ENCODE measurements at regions not wholly inside any gene's neighbourhood (a gene's known extent, or its start where the extent isn't known, plus 50 kb on each side); places are given as distances from the start of the nearest gene placed in this dataset.

DNA sequence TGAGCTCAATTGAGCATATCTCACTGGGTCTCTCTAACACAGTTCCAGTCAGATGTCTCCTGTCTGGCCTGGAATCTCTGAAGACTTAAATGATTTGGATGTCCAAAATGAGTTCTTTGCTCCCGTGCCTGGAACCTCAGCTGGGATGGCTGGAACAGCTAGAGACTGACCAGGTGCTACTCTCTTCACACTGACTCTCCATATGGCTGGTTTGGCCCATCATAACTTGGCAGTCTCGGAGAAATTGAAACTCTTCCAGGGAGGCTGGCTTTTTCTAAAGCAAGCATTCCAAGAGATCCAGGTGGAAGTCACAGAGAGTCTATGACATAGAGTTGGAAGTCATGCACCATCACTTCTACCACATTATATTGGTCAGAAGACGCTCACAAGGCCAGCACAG is 129.6 kb upstream of the NOL4 start:
- no peaks in the 10 kb centered on the region for H3K27me3 ChIP-seq (ENCODE audit: control insufficient read depth, insufficient read depth, low read length)
- no peak overlapping the region for H3K9ac ChIP-seq (ENCODE audit: low read depth, low read length)
- no peaks in the 10 kb centered on the region for H3K36me3 ChIP-seq (ENCODE audit: control insufficient read depth, insufficient read depth, low read length)
- no peak overlapping the region for H3K4me3 ChIP-seq (ENCODE audit: low read depth, low read length)
- no peaks in the 10 kb centered on the region for H3K4me1 ChIP-seq (ENCODE audit: control insufficient read depth, insufficient read depth, low read length)
- no peaks in the 10 kb centered on the region for H3K9me3 ChIP-seq (ENCODE audit: control insufficient read depth, insufficient read depth, low read length)

DNA sequence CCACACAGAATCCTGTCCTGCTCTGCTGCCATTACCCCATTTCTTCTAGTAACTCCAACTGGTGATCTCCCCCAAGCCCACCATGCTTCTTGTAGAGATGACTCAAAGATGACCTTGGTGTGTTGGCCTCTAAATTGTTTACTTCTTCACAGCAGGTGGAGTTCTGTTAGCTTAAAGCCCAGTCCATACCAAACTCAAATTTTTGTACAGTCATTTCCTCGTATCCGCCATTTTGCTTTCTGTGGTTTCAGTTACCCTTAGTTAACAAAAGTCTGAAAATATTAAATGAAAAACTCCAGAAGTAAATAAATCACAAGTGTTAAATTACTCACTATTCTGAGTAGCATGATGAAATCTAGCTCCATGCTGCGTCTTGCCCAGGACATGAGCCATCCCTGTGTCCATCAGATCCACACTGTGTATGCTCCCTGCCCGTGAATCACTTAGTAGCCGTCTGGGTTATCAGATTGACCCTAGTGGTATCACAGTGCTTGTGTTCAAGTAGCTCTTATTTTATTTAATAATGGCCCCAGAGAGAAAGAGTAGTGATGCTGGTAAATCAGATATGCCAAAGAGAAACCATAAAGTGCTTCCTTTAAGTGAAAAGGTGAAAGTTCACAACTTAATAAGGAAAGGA is 133.3 kb upstream of the NOL4 start:
- Histone ChIP-seq H3K4me1 (ENCODE audit: control insufficient read depth, insufficient read depth, low read length) (no peaks in the 10 kb centered on the region), H3K9ac (ENCODE audit: low read depth, low read length) (no peak overlapping the region), H3K27me3 (ENCODE audit: control insufficient read depth, insufficient read depth, low read length) (no peaks in the 10 kb centered on the region), H3K36me3 (ENCODE audit: control insufficient read depth, insufficient read depth, low read length) (no peaks in the 10 kb centered on the region), H3K4me3 (ENCODE audit: low read depth, low read length) (no peak overlapping the region), H3K9me3 (ENCODE audit: control insufficient read depth, insufficient read depth, low read length) (no peaks in the 10 kb centered on the region)

- Histone ChIP-seq H3K9me3 (ENCODE audit: control insufficient read depth, insufficient read depth, low read length) (no peaks in the 10 kb centered on the region), H3K9ac (ENCODE audit: low read depth, low read length) (no peak overlapping the region), H3K27me3 (ENCODE audit: control insufficient read depth, insufficient read depth, low read length) (no peaks in the 10 kb centered on the region), H3K4me3 (ENCODE audit: low read depth, low read length) (no peak overlapping the region), H3K4me1 (ENCODE audit: control insufficient read depth, insufficient read depth, low read length) (no peaks in the 10 kb centered on the region), H3K36me3 (ENCODE audit: control insufficient read depth, insufficient read depth, low read length) (no peaks in the 10 kb centered on the region)
Observed at GRCh38 chr18:34358923-34359322, 134.2 kb upstream of the NOL4 start.

- Histone ChIP-seq H3K27me3 (ENCODE audit: control insufficient read depth, insufficient read depth, low read length) (no peaks in the 10 kb centered on the region), H3K9ac (ENCODE audit: low read depth, low read length) (no peak overlapping the region)
Observed at GRCh38 chr18:34364699-34365098, 140.0 kb upstream of the NOL4 start.

DNA sequence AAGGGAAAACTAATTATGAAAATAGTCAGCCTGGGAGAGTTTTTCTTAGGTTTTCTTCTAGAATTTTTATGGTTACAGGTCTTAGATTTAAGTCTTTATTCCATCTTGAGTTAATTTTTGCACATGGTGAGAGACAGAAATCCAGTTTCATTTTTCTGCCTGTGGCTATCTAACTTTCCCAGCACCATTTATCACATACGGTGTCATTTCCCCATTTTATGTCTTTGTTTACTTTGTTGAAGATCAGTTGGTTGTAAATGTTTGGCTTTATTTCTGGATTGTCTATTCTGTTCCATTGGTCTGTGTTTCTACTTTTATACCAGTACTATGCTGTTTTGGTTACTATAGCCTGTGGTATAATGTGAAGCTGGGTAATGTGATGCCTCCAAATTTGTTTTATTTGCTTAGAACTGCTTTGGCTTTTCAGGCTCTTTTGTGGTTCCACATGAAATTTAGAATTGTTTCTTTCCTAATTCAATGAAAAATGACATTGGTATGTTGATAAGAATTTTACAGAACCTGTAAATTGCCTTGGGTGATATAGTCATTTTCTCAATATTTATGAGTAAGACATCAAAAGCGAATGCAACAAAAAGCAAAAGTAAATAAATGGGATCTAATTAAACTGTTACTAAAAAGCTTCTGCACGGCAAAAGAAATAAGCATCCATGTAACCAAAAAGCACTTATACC is 146.1 kb upstream of the NOL4 start:
- no peaks in the 10 kb centered on the region for H3K27me3 ChIP-seq (ENCODE audit: control insufficient read depth, insufficient read depth, low read length)
- no peaks in the 10 kb centered on the region for H3K9me3 ChIP-seq (ENCODE audit: control insufficient read depth, insufficient read depth, low read length)
- no peaks in the 10 kb centered on the region for H3K36me3 ChIP-seq (ENCODE audit: control insufficient read depth, insufficient read depth, low read length)
- H3K4me1 ChIP-seq (ENCODE audit: control insufficient read depth, insufficient read depth, low read length) = no peaks in the 10 kb centered on the region
- H3K4me3 ChIP-seq (ENCODE audit: low read depth, low read length) = no peak overlapping the region
- no peak overlapping the region for H3K9ac ChIP-seq (ENCODE audit: low read depth, low read length)

More at GRCh38 chr18:34364699-34365098, 140.0 kb upstream of the NOL4 start:
- Histone ChIP-seq H3K9me3 (ENCODE audit: control insufficient read depth, insufficient read depth, low read length) (no peaks in the 10 kb centered on the region), H3K36me3 (ENCODE audit: control insufficient read depth, insufficient read depth, low read length) (no peaks in the 10 kb centered on the region), H3K4me1 (ENCODE audit: control insufficient read depth, insufficient read depth, low read length) (no peaks in the 10 kb centered on the region), H3K4me3 (ENCODE audit: low read depth, low read length) (no peak overlapping the region)

GRCh38 chr18:34380326-34380725 is 155.6 kb upstream of the NOL4 start:
- Histone ChIP-seq H3K9me3 (ENCODE audit: control insufficient read depth, insufficient read depth, low read length) (no peaks in the 10 kb centered on the region), H3K27me3 (ENCODE audit: control insufficient read depth, insufficient read depth, low read length) (no peaks in the 10 kb centered on the region), H3K36me3 (ENCODE audit: control insufficient read depth, insufficient read depth, low read length) (no peaks in the 10 kb centered on the region), H3K4me3 (ENCODE audit: low read depth, low read length) (no peak overlapping the region), H3K9ac (ENCODE audit: low read depth, low read length) (no peak overlapping the region), H3K4me1 (ENCODE audit: control insufficient read depth, insufficient read depth, low read length) (no peaks in the 10 kb centered on the region)

GRCh38 chr18:34385311-34385710 is 160.6 kb upstream of the NOL4 start:
- Histone ChIP-seq H3K4me3 (ENCODE audit: low read depth, low read length) (no peak overlapping the region), H3K9me3 (ENCODE audit: control insufficient read depth, insufficient read depth, low read length) (no peaks in the 10 kb centered on the region), H3K4me1 (ENCODE audit: control insufficient read depth, insufficient read depth, low read length) (no peaks in the 10 kb centered on the region), H3K27me3 (ENCODE audit: control insufficient read depth, insufficient read depth, low read length) (no peaks in the 10 kb centered on the region), H3K36me3 (ENCODE audit: control insufficient read depth, insufficient read depth, low read length) (no peaks in the 10 kb centered on the region), H3K9ac (ENCODE audit: low read depth, low read length) (no peak overlapping the region)

- Histone ChIP-seq H3K9me3 (ENCODE audit: control insufficient read depth, insufficient read depth, low read length) (no peaks in the 10 kb centered on the region), H3K4me1 (ENCODE audit: control insufficient read depth, insufficient read depth, low read length) (no peaks in the 10 kb centered on the region), H3K36me3 (ENCODE audit: control insufficient read depth, insufficient read depth, low read length) (no peaks in the 10 kb centered on the region), H3K4me3 (ENCODE audit: low read depth, low read length) (no peak overlapping the region), H3K27me3 (ENCODE audit: control insufficient read depth, insufficient read depth, low read length) (no peaks in the 10 kb centered on the region), H3K9ac (ENCODE audit: low read depth, low read length) (no peak overlapping the region)
Observed at GRCh38 chr18:34386803-34387202, 162.1 kb upstream of the NOL4 start.

DNA sequence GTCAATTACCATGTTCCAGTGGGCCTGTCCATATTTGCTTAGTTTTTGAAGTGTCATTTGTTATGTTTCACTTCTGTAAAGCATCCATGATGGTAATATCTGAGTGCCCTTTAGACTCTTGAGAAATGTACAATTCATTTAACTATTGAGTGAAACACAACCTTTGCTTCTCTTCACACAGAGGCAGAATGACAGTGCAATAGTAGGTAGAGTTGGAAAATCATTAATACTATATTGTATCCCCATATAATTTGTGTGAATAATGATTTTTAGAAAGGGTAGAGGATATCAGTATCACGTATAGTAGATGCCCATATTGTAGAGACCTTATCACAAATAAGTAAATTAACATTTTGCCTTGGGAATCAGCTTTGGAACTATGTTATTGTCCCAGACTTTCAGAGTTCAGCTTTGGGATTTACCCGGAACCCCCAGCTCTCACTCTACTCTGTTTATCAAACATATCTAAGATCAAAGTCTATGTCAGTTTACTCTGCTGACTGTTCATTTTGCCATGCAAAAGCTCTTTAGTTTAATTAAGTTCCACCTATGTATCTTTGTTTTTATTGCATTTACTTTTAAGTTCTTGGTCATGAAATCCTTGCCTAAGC is 172.7 kb upstream of the NOL4 start:
- no peaks in the 10 kb centered on the region for H3K36me3 ChIP-seq (ENCODE audit: control insufficient read depth, insufficient read depth, low read length)
- H3K4me3 ChIP-seq (ENCODE audit: low read depth, low read length) = no peak overlapping the region
- no peaks in the 10 kb centered on the region for H3K4me1 ChIP-seq (ENCODE audit: control insufficient read depth, insufficient read depth, low read length)
- no peaks in the 10 kb centered on the region for H3K27me3 ChIP-seq (ENCODE audit: control insufficient read depth, insufficient read depth, low read length)
- H3K9me3 ChIP-seq (ENCODE audit: control insufficient read depth, insufficient read depth, low read length) = no peaks in the 10 kb centered on the region
- no peak overlapping the region for H3K9ac ChIP-seq (ENCODE audit: low read depth, low read length)

DNA sequence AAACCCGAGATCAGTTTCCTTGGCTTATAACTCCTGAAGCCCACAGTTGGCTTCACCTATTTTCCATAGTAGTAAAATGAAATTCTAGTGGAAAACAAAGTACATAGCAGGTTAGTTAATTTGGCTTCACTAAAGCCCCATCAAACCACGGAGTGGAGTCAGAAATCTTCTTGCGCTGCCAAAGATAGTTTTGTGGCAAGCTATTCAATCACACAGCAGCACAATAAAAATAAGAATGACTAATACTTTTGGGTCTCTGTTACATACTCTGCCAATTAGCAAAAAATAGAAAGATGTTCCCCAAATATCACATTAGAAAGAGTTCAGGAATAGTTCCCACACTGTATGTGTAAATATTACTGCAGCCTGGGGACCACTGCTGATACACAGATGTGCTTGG is 175.2 kb upstream of the NOL4 start:
- Histone ChIP-seq H3K9me3 (ENCODE audit: control insufficient read depth, insufficient read depth, low read length) (no peaks in the 10 kb centered on the region), H3K27me3 (ENCODE audit: control insufficient read depth, insufficient read depth, low read length) (no peaks in the 10 kb centered on the region), H3K4me3 (ENCODE audit: low read depth, low read length) (no peak overlapping the region), H3K4me1 (ENCODE audit: control insufficient read depth, insufficient read depth, low read length) (no peaks in the 10 kb centered on the region), H3K9ac (ENCODE audit: low read depth, low read length) (no peak overlapping the region), H3K36me3 (ENCODE audit: control insufficient read depth, insufficient read depth, low read length) (no peaks in the 10 kb centered on the region)

- no peak overlapping the region for H3K4me3 ChIP-seq (ENCODE audit: low read depth, low read length)
Observed at GRCh38 chr18:34400834-34401233, 176.1 kb upstream of the NOL4 start.

DNA sequence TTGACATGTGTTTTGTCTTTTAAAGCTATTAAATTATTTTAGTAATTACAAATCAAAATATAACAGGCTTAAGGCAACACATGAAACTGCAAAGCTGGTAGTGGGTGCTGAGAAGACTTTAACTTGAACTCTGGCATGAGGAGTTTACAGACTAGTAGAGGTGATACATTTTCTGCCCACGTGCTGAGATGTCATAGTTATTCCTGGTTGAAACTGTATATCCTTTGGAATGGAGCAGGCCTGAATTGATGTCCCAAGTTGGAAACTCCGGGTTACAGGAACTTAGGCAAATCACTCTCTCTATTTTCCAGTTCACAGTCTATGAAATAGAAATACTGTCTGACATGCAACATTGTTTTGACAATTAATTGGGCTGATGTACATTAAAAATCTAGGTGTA is 177.1 kb upstream of the NOL4 start:
- Histone ChIP-seq H3K36me3 (ENCODE audit: control insufficient read depth, insufficient read depth, low read length) (no peaks in the 10 kb centered on the region), H3K9me3 (ENCODE audit: control insufficient read depth, insufficient read depth, low read length) (no peaks in the 10 kb centered on the region), H3K27me3 (ENCODE audit: control insufficient read depth, insufficient read depth, low read length) (no peaks in the 10 kb centered on the region)

More at GRCh38 chr18:34400834-34401233, 176.1 kb upstream of the NOL4 start:
- no peaks in the 10 kb centered on the region for H3K27me3 ChIP-seq (ENCODE audit: control insufficient read depth, insufficient read depth, low read length)
- H3K4me1 ChIP-seq (ENCODE audit: control insufficient read depth, insufficient read depth, low read length) = no peaks in the 10 kb centered on the region
- H3K9me3 ChIP-seq (ENCODE audit: control insufficient read depth, insufficient read depth, low read length) = no peaks in the 10 kb centered on the region
- no peaks in the 10 kb centered on the region for H3K36me3 ChIP-seq (ENCODE audit: control insufficient read depth, insufficient read depth, low read length)
- H3K9ac ChIP-seq (ENCODE audit: low read depth, low read length) = no peak overlapping the region

More for the DNA sequence above, 177.1 kb upstream of the NOL4 start:
- Histone ChIP-seq H3K4me1 (ENCODE audit: control insufficient read depth, insufficient read depth, low read length) (no peaks in the 10 kb centered on the region), H3K4me3 (ENCODE audit: low read depth, low read length) (no peak overlapping the region), H3K9ac (ENCODE audit: low read depth, low read length) (no peak overlapping the region)

Measured in iPS-15b (cell line).